CD4-positive, alpha-beta T cell treated with Interleukin-17A for 1 hour (primary cell): ENCODE measurements at regions not wholly inside any gene's neighbourhood (a gene's known extent, or its start where the extent isn't known, plus 50 kb on each side); places are given as distances from the start of the nearest gene placed in this dataset.

Experiments used
- DNase-seq: peaks from one replicate; pipeline ENCODE4 v3.0.0-alpha.2; 2020

DNA sequence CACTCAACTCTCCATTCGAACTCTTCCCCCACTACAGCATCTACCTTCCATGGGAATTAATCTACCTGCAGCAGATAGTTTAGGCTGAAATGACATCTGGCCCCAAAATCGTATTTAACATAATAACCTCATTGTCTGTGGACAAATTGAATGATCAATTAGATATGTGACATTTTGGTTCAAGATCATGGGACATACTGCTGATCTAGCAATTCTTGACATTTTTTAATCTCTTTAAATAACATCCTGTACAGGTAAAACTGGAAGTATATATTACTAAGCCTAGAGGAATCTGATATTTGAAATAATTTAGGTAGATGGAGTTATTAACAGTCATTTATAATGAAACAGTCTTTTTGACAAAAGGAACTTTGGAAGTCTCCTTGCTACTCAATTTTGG, 702.5 kb downstream of the NLGN4X start:
- DNase-seq = no peak

DNA sequence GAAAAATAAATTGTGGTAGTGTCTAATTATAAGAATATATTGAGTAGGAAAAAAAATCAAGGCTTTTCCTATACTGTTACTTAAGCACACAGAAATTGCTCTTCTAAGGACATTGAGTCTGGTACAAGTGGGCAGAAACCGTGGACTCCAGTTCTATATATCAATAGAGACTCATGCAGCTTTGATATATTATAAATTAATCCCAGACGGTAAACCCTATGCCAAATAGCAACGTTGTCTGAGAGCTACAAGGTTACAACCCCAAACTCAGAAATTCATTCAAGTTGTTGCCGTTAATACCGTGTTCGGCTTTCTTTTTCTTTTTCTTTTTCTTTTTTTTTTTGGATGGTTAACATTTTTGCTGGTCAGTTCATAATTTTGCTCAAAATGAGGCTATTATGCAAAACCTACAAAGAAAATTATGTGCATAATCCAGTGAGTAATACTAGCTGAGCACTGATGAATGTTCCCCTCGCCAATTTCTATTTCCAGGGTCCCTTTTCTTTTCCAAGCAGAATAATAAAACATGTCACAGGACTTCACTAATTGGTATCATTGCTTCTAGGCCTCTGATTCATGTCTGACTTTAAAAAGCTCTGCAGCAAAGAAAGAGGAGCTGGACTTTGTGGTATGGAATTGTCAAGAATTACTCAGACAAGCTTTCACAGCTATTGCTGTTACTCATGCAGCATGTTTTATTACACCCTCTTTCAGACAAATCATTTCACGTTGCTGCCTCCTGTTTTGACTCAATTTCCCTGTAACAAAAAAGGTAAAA, 737.7 kb downstream of the NLGN4X start:
- DNase-seq = no peak

DNA sequence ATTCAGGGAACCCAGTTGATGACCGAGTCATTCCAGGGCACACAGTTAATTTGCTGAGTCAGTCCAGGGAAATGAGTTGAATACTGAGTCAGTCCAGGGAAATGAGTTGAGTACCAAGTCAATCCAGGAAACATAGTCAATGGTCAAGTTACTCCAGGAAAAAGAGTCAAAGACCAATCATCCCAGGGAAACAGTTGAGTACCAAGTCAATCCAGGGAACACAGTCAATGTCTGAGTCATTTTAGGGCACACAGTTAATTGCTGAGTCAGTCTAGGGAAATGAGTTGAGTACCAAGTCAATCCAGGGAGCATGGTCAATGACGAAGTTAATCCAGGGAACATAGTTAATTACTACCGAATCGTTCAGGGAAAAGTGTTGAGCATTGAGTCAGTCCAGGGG, 754.4 kb downstream of the NLGN4X start:
- DNase-seq = no peak

DNA sequence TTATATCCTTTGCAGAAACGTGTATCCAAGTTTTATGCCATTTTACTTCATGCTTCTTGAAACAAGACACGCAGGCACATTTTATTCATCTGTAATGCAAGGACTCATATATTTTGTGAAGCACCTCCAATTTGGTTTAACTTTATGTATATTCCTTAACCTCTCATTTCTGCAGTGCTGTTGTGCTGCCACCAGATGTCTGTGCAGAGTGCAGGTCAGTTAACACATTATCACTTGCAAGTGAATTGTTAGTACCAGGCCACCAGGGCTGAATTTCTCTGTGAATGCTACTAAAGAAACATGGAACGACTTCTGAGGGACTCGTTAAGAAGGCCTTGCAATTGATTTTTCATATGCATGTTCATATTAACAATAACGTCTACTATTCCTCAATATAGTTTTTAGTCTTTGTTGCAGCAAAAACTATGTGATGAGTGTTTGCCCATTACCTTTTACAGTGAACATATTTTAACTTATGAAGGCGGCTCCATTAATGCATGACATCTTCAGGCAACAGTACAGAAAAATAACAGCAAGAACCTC, 770.3 kb downstream of the NLGN4X start:
- no peak for DNase-seq

DNA sequence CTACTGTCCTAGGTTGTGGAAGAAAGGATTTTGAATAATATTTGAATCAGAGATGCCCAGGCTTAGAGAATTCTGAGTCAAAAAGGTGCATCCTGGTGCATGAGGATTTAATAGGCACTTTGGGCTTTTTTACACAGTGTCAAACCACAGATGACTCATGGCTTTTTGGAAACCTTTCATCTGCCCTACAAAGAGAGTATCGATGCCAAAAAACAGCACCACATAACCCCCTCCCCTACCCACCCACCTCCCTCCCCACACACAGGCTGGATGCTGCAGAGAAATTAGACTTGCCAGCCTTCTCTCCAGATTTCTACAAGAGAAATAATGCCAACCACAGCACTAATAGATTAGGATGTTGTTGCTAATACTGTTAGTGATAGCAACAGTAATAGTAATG, 779.3 kb downstream of the NLGN4X start:
- no peak for DNase-seq

DNA sequence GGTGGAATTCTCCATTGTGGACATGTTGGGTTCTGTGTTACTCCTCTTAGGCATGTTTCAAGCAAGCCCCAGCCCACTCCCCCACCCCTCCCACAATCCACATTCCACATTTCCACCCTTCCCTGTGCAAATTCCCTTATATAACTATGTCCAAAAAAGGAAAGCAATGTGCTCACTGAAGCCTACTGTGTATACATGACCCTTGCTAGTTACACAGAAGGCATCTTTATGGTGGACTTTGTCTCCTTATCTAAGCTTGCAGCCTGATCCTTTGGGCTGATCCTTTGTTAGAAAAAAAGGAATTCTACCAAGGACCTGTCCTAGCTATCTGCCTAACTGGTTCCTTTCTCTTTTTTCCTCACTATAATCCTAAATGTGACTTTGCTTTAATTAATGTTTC, 796.8 kb downstream of the NLGN4X start:
- DNase-seq = no peak

DNA sequence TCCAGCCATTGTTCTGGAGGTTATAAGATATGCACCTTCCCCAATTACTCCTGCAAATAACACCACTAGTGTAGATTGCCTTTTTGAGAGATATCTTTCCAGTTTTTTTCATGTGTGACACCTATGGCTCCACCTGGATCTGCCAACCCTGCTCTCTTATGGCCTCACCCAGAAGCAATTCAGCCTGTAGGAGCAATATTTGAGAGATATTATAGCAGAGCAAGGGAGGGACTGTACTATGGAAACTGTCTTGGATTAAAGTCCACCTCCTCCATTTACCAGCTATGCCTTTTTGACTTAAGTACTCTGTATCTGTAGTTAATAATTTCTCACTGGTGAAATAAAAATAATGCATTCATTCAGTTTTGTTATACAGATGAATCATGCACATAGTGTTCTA, 803.5 kb downstream of the NLGN4X start:
- no peak for DNase-seq

DNA sequence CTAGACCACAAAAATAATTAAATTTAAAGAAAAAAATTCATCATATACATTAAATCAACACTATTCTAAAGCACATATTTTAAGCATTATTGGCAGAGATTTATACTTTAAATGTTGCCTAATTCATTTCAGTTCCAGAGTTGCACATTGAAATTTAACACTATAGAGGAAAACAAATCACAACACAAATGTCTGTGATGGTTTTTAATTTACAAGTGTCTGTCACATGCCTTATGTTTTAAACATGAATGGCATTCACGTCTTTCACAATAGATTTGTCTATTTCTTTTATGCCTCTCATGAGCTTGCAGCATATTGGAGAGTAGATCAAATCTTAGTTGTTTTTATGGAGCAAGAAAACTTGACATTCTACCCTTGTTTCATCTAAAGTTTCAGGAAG, 811.3 kb downstream of the NLGN4X start:
- no peak for DNase-seq

DNA sequence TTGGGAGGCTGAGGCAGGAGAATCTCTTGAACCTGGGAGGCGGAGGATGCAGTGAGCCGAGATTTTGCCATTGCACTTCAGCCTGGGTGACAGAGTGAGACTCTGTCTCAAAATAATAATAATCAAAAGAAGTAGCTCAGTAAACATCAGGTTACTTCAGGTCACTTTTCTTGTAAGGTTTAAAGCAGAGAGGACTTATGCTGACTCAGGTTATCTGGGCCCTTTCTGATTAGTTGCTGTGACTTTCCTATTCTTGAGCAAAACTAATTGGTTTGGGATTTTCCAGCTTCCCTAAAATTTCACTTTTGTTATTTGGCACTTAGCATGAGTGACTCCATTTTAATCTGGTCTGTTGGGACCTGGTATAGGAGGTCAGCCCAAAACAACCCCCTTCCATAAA, 812.9 kb downstream of the NLGN4X start:
- no peak for DNase-seq

DNA sequence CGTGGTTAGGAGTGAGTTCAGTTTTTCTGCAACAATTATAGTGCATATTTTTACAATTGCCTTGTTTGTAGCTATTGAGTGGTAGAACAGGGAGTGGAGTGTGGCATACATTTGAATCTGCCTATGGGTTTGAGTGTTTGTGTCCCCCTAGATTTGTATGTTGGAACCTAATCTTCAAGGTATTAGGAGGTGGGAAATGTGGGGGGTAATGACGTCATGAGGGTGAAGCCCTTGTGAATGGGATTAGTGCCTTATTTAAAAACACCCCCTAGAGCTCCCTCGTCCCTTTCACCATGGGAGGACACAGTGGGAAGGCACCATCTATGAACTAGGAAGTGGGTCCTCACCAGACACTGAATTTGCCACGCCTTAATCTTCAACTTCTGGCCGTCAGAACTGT, 819.6 kb downstream of the NLGN4X start:
- DNase-seq = no peak

DNA sequence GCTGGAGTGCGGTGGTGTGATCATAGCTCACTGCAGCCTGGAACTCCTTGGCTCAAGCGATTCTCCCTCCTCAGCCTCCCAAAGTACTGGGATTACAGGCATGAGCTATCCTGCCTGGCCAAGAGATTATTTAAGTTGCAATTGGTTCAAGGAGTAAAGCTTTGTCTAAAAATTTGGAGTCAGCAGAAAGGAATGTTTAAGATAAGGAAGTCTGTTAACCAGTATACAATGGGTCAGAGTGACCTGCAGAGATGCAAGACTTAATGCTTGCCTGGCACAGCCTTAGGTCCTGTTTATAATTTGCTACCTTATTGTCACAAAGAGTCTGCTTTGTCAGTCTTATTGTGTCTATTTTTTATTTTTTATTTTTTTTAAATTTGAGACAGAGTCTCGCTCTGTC, 826.2 kb downstream of the NLGN4X start:
- no peak for DNase-seq

DNA sequence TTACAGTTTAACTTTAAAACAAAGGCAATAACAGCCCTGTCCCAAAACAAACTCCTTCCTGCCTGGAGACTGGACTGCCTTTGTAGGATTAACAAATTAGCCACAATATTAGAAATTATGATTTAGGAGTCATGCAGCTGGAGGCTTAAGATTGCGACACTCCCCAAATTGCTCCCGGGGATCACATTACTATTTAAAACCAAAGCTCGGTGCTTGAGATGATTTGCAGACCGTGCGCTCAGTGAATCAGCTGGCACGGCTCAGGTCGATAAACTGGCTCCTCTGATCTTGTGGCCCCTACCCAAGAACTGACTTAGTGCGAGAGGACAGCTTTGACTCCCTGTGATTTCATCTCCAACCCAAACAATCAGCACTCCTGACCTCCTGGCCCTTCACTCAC, 829.3 kb downstream of the NLGN4X start:
- DNase-seq = no peak

DNA sequence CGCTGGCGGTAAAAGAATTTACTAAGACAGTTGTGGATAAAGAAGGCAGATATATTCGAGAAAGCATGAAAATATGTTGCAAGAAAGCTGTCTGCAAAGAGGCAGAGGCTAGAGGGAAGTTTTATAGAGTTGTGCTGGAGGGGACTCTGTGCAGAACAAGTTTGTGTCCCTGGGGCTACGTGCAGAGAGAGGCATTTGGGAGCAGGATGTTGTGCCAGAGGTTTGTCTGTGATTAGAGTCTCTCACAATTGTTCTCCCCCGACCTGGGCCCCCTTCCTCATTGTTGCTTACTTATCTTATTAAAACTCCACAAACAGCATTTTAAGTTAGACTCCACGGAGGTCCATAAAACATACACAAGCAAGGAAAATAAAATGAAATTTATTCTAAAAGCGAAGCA, 831.3 kb downstream of the NLGN4X start:
- no peak for DNase-seq

DNA sequence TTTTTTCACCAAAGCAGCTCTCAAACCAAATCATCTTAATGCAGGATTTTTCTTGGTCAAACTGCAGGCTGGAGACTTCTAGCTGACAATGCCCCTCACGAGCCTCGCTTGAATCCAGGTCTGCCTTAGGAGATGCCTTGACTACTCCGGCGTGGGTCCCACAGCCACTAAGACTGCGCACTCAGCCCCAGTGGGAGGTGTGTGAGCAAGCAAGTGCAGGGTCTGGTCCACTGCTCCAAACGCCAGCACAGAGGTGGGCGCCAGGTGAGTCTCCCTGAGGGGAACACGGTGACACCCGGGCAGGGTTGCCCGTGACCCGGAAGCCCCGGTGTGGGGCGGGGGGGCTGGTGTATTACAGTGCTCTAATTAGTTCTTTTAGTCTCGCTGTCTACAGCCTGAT, 838.3 kb downstream of the NLGN4X start:
- DNase-seq = no peak

DNA sequence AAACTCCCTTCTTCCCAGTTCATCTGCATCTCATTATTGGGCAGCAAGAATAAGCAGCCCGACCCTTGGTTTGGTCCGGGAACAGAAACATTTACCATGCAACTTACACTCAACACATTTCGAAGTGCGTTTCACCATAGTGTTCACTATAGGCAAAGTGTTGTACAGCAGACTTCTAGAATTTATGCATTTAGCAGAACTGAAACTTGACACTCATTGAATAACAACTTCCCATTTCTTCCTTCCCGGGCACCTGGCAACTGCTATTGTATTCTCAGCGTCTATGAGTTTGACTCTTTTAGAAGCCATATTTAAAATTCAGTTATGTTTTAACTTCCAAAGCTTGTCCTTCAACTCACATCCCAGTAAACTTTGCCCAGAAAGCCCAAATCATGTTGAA, 840.6 kb downstream of the NLGN4X start:
- no peak for DNase-seq

DNA sequence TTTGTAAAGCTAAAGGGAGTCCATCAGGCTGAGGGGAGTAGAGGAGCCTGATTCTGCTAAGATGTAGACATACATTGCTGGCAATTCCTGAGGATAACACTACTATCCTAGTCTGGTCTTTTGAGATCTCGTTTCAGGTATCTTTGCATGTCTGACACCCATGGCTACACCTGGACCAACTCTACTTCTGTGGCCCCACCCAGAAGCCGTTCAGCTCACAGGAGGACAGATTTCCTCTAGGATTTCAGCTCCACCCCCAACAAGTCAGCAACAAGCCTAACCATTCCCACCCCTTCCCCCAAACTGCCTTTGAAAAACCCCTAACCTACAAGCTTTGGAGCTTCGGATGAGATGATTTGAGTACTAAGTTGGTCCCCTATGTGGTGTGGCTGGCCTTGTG, 848.2 kb downstream of the NLGN4X start:
- no peak for DNase-seq

DNA sequence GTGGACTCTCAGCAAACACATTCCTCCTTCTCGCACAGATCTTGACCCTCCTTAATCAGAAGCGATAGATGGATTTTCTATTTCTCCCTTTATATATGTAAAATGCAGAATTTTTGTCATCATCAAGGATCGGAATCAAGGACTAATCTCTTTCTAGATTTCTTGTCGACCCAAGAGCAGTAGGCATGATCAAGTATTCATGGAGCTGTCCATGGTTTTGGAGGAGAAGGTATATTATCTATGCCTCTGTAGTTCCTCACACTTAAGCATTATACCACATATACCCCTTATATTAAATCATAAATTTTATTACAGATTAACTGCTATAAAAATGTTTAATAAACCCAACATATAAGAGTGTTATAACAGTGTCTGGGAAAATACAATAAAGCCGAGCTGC, 886.8 kb downstream of the NLGN4X start:
- no peak for DNase-seq

DNA sequence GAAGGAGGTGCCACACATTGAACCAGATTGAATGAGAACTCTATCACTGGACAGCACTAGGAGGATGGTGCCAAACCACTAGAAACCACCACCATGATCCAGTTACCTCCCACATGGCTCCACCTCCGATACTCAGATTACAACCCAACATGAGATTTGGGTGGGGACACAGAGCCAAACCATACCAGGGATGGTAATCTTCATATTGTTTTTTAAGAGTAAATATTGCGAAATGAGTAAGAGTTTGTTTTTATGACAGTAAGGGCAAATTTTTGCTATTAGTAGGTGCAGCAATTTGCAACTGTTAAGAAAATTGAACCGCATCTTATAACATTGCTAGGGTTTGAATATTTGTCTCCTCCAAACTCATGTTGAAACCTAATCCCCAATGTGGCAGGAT, 891.5 kb downstream of the NLGN4X start:
- no peak for DNase-seq

DNA sequence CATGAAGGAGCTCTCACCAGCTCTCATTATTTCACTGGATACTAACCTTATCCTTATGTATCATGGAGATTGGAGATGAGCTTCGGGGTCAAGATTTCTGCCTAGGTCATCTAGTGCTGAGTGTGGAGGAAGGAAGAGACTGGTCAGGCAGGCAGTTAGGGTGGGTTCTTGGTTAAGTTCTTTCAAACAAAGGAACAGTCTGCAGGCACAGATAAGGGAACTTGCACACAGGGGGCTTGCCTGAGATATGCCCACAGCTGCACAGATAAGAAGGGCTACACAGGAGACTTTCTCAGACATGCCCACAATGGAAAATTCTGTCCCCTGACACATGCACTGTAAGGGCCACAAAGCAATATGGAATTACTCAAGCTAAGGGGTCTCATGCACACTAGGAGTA, 904.1 kb downstream of the NLGN4X start:
- DNase-seq = no peak

DNA sequence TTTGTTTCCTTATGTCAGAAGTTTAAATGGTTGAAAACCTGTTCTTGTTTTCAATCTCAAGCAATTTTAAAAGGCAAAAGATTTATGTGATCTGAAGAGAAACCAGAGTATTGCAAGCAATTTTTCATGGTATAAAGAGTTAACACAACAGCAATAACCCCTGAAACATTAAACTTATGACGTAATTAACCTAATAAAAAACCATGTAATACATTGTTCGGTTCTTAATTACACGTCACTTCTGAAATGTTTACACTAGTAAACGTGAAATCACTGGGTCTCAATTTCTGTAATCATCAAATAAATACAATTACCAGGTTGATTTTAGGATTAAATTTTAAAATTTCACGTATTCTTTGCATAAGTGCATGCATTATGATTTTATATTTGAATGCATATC, 914.5 kb downstream of the NLGN4X start:
- no peak for DNase-seq

DNA sequence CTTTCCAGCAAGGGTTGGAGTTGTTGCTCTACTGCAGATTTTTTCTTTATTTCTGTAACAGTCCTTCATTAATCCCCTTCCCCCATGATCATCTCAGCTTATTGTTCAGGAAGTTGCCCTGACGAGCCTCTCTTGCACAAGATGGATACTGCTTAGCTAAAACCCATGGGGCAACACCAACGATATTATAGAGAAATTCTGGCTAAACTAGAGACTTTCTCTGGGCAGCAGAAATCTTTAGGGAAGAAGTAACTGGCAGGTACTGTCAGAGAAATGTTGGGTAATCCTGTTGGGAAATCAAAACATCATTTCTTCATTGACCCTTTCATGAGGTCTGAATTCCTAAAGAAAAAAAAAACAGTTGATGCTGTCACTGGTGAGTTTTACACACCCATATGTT, 921.3 kb downstream of the NLGN4X start:
- no peak for DNase-seq

DNA sequence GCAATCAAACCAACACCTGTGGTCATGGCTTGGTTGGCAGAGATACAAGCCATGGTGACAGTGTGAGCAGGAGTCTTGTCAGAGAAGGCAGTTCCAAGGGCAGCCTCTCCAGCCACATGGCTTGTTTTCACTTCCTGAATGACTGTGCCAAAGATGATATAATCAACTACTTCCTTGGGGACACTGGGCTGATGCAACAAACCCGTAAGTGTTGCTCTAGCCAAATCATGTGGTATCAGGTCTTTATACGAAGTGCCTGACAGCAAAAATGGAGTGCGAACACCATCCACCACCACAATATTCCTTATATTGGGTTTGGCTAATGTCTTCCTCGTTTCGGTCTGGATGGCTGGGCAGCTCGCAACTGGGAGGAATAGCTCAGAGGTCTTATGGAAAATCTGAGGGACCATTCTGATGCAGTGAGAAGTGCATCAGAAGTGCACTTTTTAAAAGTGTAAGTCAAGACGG, 922.0 kb downstream of the NLGN4X start:
- no peak for DNase-seq

DNA sequence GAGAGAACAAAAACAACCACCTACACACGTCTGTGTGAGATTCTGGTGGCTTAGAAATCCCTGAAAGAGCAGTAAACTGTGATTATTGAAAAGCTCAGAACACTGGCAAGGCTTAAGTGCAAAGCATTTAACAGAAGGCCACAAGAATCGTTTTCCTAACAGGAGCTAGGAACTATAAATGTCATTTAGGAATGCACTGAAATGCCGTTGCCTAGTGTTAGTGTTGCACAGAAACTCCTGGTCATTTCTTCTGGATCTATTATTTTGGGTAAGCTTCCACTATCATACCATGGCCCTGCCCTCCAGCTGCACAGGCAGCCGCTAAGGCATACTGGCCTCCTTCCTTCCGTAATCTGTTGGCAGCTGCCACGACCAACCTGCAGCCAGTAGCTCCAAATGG, 923.2 kb downstream of the NLGN4X start:
- DNase-seq = no peak

DNA sequence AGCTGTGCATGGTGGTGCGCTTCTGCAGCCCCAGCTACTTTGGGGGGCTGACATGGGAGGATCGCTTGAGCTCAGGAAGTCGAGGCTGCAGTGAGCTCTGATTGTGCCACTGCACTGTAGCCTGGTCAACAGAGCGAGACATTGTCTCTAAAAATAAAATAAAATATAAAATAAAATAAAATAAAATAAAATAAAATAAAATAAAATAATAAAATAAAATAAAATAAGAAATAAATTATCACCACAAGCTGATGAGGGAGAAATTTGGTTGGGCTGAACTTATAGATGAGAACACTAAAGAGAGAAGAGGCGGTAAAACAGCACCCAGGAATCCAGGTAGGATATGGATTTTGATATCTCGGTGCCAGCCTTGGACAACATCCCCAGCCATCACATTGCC, 933.7 kb downstream of the NLGN4X start:
- DNase-seq = no peak

DNA sequence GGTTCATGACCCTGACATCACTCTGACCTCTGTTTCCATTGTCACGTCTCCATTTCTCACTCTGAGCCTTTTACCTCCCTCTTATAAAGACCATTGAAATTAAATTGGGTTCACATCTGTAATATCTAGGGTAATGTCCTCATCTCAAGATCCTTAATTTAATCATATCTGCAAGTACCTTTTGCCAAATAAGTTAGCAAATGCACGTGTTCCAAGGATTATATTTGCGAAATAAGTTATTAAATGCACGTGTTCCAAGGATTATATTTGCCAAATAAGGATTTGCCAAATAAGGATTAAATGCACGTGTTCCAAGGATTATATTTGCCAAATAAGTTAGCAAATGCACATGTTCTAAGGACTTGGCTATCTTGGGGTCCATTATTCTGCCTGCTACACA, 938.0 kb downstream of the NLGN4X start:
- DNase-seq = no peak
